ENCODE measurements at regions not wholly inside any gene's neighbourhood (a gene's known extent, or its start where the extent isn't known, plus 50 kb on each side); places are given as distances from the start of the nearest gene placed in this dataset.

DNA sequence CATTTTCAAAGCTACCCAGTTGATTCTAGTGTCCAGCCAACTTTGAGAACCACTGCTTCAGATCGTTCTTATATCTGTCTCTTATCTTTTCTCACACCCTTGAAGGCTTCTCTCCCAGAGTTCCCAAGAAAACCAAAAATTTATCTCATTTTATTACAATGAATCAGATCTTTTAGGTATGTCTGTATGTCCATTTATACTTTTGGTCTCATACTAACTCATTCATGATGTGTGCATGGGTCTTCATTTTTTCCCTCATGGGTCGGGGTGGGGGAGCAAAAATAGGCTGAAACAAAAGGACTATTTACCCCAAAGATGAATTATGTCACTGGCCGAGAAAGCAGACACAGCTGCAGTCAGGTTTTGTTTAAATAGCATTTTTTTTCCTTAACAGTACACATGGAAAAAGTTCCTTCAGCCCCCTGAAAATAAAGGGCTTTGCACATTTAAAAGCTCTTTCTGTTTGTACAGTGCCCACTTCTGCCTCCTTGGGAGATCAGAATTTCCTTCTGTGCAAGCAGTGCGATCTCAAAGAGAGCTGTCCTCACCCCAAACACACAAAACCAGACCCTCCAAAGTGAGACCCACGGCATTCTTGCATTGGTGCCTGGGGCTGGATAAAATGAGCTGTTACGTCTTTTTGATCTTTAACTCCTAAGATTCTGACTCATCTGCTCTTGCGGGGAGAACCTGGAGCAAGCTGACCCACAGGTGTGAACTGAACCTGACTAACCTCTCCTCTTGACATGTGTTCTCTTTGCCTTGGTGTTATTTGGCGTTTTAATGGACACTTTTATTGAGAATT, 251.2 kb upstream of the ELAC2 start:
- Histone ChIP-seq H3K36me3 (ENCODE audit: insufficient read depth, low read length) (no peaks in the 10 kb centered on the region), H3K4me3 (no peak overlapping the region), H3K27ac (no peak overlapping the region), H3K9ac (ENCODE audit: insufficient read length) (no peak overlapping the region), H3K9me3 (ENCODE audit: low read depth, low read length) (no peaks in the 10 kb centered on the region)
- DNase-seq (ENCODE audit: low read depth, low spot score) = no peak
- TF ChIP-seq EZH2 (IDR thresholded peaks at IDR 0.05) (no peak), FOXP2 (optimal IDR thresholded peaks at IDR 0.05; ENCODE audit: control extremely low read depth, extremely low read length, insufficient read depth) (no peak)

DNA sequence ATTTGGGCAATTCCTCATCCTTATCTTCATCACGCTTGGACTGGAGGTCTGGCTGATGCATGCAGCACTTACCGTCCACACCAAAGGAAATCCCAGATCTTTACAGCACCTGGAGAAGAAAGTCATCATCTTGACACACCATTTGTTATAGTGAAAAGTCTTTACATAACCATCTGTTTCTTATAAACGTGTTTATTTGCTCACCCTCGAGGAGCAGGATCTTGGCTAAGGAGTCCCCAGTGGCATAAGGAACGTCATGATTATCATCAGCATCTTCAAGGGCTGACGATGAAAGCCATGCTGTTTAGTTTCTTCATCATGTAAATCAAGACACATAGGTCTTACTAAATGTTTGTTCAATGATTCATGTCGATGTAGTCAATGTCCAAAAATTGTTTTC, 248.8 kb upstream of the ELAC2 start:
- no peak for DNase-seq (ENCODE audit: low read depth, low spot score)
- Histone ChIP-seq H3K4me3 (no peak overlapping the region), H3K9me3 (ENCODE audit: low read depth, low read length) (no peaks in the 10 kb centered on the region), H3K27ac (no peak overlapping the region), H3K36me3 (ENCODE audit: insufficient read depth, low read length) (no peaks in the 10 kb centered on the region), H3K9ac (ENCODE audit: insufficient read length) (no peak overlapping the region)
- TF ChIP-seq POLR2AphosphoS5 (IDR thresholded peaks at IDR 0.05; ENCODE audit: borderline replicate concordance, low read depth, low read length) (no peak), FOXP2 (optimal IDR thresholded peaks at IDR 0.05; ENCODE audit: control extremely low read depth, extremely low read length, insufficient read depth) (no peak), EZH2 (IDR thresholded peaks at IDR 0.05) (no peak)

DNA sequence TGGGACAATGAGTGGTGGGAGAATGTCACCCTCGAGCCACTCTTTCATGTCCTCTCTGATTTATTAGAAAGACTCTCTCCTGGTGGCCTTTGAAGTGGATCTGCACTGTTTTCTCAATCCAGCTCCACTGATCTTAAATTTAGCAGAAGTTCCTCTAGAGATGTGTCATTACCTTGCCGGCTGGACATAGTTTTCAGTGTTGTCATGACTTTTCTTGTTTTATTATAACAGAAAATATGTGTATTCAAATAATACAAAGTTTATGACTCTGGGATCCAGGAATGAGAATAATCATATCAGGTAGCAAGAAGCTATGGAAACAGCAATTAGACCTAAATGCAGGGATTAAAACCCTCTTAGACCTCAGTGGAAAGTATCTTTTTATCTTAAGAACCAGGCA, 247.5 kb upstream of the ELAC2 start:
- H3K4me3 ChIP-seq = no peak overlapping the region
- TF ChIP-seq EZH2 (IDR thresholded peaks at IDR 0.05) = no peak
- no peak for TF ChIP-seq POLR2AphosphoS5 (IDR thresholded peaks at IDR 0.05; ENCODE audit: borderline replicate concordance, low read depth, low read length)
- TF ChIP-seq FOXP2 (optimal IDR thresholded peaks at IDR 0.05; ENCODE audit: control extremely low read depth, extremely low read length, insufficient read depth) = no peak
- no peaks in the 10 kb centered on the region for H3K9me3 ChIP-seq (ENCODE audit: low read depth, low read length)
- H3K36me3 ChIP-seq (ENCODE audit: insufficient read depth, low read length) = no peaks in the 10 kb centered on the region
- no peak for DNase-seq (ENCODE audit: low read depth, low spot score)
- no peak overlapping the region for H3K27ac ChIP-seq
- no peak overlapping the region for H3K9ac ChIP-seq (ENCODE audit: insufficient read length)

DNA sequence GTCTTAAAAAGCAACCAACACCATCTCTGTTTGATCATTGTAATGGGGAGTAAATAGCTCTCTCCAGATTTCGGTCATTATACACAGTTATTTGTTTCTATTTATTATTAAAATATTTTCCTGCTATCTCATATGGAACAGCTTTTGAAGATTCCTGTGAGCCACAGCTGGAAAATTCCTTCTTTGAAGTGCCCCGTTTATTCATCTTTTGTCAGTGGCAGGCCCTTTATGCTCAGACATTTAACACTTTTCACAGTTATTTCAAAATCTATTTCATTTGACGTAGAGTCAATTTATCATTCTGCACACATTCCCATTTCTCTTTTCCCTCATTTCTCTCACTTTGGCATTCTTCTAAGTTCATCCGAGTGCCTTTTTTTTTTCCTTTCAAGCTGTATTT, 245.9 kb upstream of the ELAC2 start:
- no peak overlapping the region for H3K9ac ChIP-seq (ENCODE audit: insufficient read length)
- no peak overlapping the region for H3K4me3 ChIP-seq
- no peaks in the 10 kb centered on the region for H3K36me3 ChIP-seq (ENCODE audit: insufficient read depth, low read length)
- no peak for TF ChIP-seq FOXP2 (optimal IDR thresholded peaks at IDR 0.05; ENCODE audit: control extremely low read depth, extremely low read length, insufficient read depth)
- TF ChIP-seq POLR2AphosphoS5 (IDR thresholded peaks at IDR 0.05; ENCODE audit: borderline replicate concordance, low read depth, low read length) = no peak
- no peak for TF ChIP-seq EZH2 (IDR thresholded peaks at IDR 0.05)
- no peak overlapping the region for H3K27ac ChIP-seq
- DNase-seq (ENCODE audit: low read depth, low spot score) = no peak
- H3K9me3 ChIP-seq (ENCODE audit: low read depth, low read length) = no peaks in the 10 kb centered on the region

DNA sequence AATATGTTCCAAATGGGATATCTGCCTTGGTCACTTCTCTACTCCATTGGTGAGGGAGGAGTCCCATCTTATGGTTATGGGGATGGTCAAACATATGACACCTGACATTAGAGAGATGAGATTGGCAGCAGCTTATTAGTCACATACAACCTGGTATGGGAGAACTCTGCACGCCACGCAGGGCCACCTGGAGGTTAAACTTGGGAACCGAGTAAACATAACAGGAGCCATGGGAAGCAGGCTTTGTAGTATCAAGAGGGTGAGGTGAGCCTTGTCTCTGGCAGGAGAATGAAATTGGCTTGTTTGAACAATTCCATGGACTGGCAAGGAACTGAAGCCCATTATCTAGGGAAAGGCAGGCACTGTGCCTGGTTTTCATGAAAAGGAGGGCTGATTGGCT, 238.7 kb upstream of the ELAC2 start:
- Histone ChIP-seq H3K4me3 (no peak overlapping the region), H3K9ac (ENCODE audit: insufficient read length) (no peak overlapping the region), H3K36me3 (ENCODE audit: insufficient read depth, low read length) (no peaks in the 10 kb centered on the region), H3K27ac (no peak overlapping the region), H3K9me3 (ENCODE audit: low read depth, low read length) (no peaks in the 10 kb centered on the region)
- no peak for DNase-seq (ENCODE audit: low read depth, low spot score)
- TF ChIP-seq EZH2 (IDR thresholded peaks at IDR 0.05) (no peak), FOXP2 (optimal IDR thresholded peaks at IDR 0.05; ENCODE audit: control extremely low read depth, extremely low read length, insufficient read depth) (no peak), POLR2AphosphoS5 (IDR thresholded peaks at IDR 0.05; ENCODE audit: borderline replicate concordance, low read depth, low read length) (no peak)

DNA sequence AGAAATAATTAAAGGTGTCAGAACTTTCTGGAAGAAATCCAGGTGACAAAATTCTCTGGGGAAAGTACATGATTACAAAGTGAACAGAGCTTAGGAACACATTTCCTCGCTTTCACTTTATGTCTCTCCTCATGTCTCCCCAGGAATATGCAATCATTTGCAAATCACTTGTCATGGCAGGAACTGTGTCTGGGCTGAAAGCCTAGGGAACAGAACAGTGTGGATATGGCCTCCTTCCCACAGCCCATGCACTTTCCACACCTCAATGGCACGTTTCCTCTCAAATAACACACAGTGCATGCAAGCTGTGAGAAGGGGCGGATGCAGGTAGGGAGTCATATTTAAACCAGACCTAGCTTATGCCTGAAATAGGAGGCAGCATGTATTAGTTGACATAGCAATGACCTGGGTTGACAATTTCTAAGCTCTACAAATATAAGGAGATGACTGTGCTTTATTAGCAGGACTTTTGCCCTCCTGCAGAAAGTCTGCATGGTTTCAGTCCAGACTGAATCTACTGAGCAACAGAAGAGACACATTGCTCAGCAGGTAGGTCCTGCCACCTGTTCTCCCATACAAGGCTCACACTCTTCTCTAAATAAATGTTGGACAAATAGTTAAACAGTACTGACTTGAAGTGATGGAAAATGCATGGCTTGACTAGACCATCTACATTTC, 236.0 kb upstream of the ELAC2 start:
- no peak for DNase-seq (ENCODE audit: low read depth, low spot score)
- H3K4me3 ChIP-seq = no peak overlapping the region
- H3K9ac ChIP-seq (ENCODE audit: insufficient read length) = no peak overlapping the region
- no peak overlapping the region for H3K27ac ChIP-seq
- H3K36me3 ChIP-seq (ENCODE audit: insufficient read depth, low read length) = no peaks in the 10 kb centered on the region
- no peaks in the 10 kb centered on the region for H3K9me3 ChIP-seq (ENCODE audit: low read depth, low read length)
- TF ChIP-seq FOXP2 (optimal IDR thresholded peaks at IDR 0.05; ENCODE audit: control extremely low read depth, extremely low read length, insufficient read depth) (no peak), POLR2AphosphoS5 (IDR thresholded peaks at IDR 0.05; ENCODE audit: borderline replicate concordance, low read depth, low read length) (no peak), EZH2 (IDR thresholded peaks at IDR 0.05) (no peak)

DNA sequence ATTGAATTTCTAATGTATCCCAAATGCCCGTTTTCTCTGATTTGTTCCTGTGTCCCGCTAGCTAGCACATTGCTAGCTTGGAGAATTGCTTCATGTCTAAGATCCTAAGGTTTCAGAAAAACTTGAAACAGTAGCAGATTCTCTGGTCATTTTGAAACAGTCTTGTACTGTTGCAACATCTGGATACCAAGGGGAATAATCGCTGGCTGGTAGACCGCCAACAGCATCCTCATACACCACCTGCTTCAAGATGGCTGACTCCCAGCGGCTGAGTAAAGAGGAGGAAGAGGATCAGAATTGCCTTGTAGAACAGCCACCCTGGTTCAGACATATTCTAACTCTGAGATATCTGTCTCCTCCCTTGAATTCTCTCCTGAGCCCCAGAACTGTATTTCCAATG, 226.7 kb upstream of the ELAC2 start:
- no peak overlapping the region for H3K27ac ChIP-seq
- H3K9me3 ChIP-seq (ENCODE audit: low read depth, low read length) = no peaks in the 10 kb centered on the region
- no peak for DNase-seq (ENCODE audit: low read depth, low spot score)
- H3K36me3 ChIP-seq (ENCODE audit: insufficient read depth, low read length) = no peaks in the 10 kb centered on the region
- no peak overlapping the region for H3K9ac ChIP-seq (ENCODE audit: insufficient read length)
- H3K4me3 ChIP-seq = no peak overlapping the region
- TF ChIP-seq POLR2AphosphoS5 (IDR thresholded peaks at IDR 0.05; ENCODE audit: borderline replicate concordance, low read depth, low read length) (no peak), FOXP2 (optimal IDR thresholded peaks at IDR 0.05; ENCODE audit: control extremely low read depth, extremely low read length, insufficient read depth) (no peak), EZH2 (IDR thresholded peaks at IDR 0.05) (no peak)

DNA sequence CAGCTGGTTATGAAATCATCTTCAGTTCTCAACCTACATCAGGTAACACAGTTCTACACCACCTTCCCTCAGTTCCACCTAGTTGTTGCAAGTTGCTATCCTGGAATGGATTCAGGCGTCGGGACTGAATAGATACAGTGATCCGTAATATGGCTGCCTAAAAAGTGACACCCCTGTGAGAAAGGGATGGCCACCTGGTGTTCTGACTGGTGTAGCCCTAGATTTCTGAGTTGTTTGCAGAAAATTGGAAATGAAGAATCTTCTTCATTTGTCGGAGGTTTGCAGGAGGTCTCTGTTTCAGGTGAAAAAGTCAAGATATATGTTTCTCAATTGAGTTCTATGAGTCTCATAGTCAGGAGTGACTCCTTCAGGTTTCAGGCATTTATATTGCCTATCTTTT, 225.8 kb upstream of the ELAC2 start:
- Histone ChIP-seq H3K4me3 (no peak overlapping the region), H3K9ac (ENCODE audit: insufficient read length) (no peak overlapping the region), H3K27ac (no peak overlapping the region), H3K9me3 (ENCODE audit: low read depth, low read length) (no peaks in the 10 kb centered on the region), H3K36me3 (ENCODE audit: insufficient read depth, low read length) (no peaks in the 10 kb centered on the region)
- TF ChIP-seq FOXP2 (optimal IDR thresholded peaks at IDR 0.05; ENCODE audit: control extremely low read depth, extremely low read length, insufficient read depth) = no peak
- TF ChIP-seq POLR2AphosphoS5 (IDR thresholded peaks at IDR 0.05; ENCODE audit: borderline replicate concordance, low read depth, low read length) = no peak
- no peak for TF ChIP-seq EZH2 (IDR thresholded peaks at IDR 0.05)
- DNase-seq (ENCODE audit: low read depth, low spot score) = no peak
